Neural cell (in vitro differentiated cells): ENCODE measurements at regions not wholly inside any gene's neighbourhood (a gene's known extent, or its start where the extent isn't known, plus 50 kb on each side); places are given as distances from the start of the nearest gene placed in this dataset.

Experiments used
- H2AFZ ChIP-seq: fragments of 200-600, 300-800 bp; sonication (generic), shearing (Covaris generic); 2 replicates; pipeline ENCODE4 v1.6.0; 2014; ENCODE audit warnings: low read depth, mild to moderate bottlenecking, antibody characterized with exemption, low read length, moderate library complexity
- H3F3A ChIP-seq: fragments of 200-600 bp; shearing (Covaris generic); 2 replicates; pipeline ENCODE4 v1.6.1; 2016; ENCODE audit warnings: mild to moderate bottlenecking, moderate library complexity, mixed read lengths, antibody characterized with exemption, low read length; ENCODE audit not compliant: insufficient read depth, poor library complexity, severe bottlenecking
- H3K27ac ChIP-seq: fragments of 200-600, 300-800 bp; sonication (generic), shearing (Covaris generic); 2 replicates; pipeline ENCODE4 v1.5.1; 2014; ENCODE audit warnings: mild to moderate bottlenecking, low read length, moderate library complexity
- H3K27me3 ChIP-seq: fragments of 300-800, 200-600 bp; sonication (generic), shearing (Covaris generic); 2 replicates; pipeline ENCODE4 v1.6.0; 2014; ENCODE audit warnings: mild to moderate bottlenecking, low read depth, low read length, moderate library complexity; ENCODE audit not compliant: insufficient read depth
- H3K36me3 ChIP-seq: fragments of 300-800, 200-600 bp; sonication (generic), shearing (Covaris generic); 2 replicates; pipeline ENCODE4 v1.5.1; 2014; ENCODE audit warnings: mild to moderate bottlenecking, antibody characterized with exemption, low read length, moderate library complexity; ENCODE audit not compliant: insufficient read depth
- H3K4me2 ChIP-seq: fragments of 300-800, 200-600 bp; sonication (generic), shearing (Covaris generic); 2 replicates; pipeline ENCODE4 v1.6.0; 2014; ENCODE audit warnings: mild to moderate bottlenecking, low read length
- H3K4me3 ChIP-seq: fragments of 300-800, 200-600 bp; sonication (generic), shearing (Covaris generic); 2 replicates; pipeline ENCODE4 v1.5.1; 2014; ENCODE audit warnings: mild to moderate bottlenecking, low read length, moderate library complexity
- H3K79me2 ChIP-seq: fragments of 200-600 bp; shearing (Covaris generic); replicated peaks from 2 replicates; pipeline ENCODE4 v1.6.0; 2014; ENCODE audit warnings: mild to moderate bottlenecking, low read length, moderate library complexity; ENCODE audit not compliant: insufficient read depth
- H3K9ac ChIP-seq: fragments of 300-800, 200-600 bp; sonication (generic), shearing (Covaris generic); 2 replicates; pipeline ENCODE4 v1.6.1; 2016; ENCODE audit warnings: mild to moderate bottlenecking, low read length, mixed read lengths
- H3K9me2 ChIP-seq: fragments of 200-600 bp; shearing (Covaris generic); 2 replicates; pipeline ENCODE4 v1.6.1; 2016; ENCODE audit warnings: mild to moderate bottlenecking, low read length, mixed read lengths; ENCODE audit not compliant: insufficient read depth
- H3K9me3 ChIP-seq: fragments of 200-600, 300-800 bp; sonication (generic), shearing (Covaris generic); 2 replicates; pipeline ENCODE4 v1.6.1; 2016; ENCODE audit warnings: mild to moderate bottlenecking, mixed run types, low read length, moderate library complexity, mixed read lengths
- H4K20me1 ChIP-seq: fragments of 200-600 bp; shearing (Covaris generic); 2 replicates; pipeline ENCODE4 v1.6.1; 2016; ENCODE audit warnings: mild to moderate bottlenecking, mixed run types; ENCODE audit not compliant: insufficient read depth
- EP300 ChIP-seq: fragments of 450-650 bp; conservative IDR thresholded peaks from 2 replicates; pipeline ENCODE4 v1.6.1; 2014; ENCODE audit warnings: antibody characterized with exemption, mild to moderate bottlenecking, moderate library complexity; ENCODE audit not compliant: poor library complexity, severe bottlenecking
- EZH2 ChIP-seq: fragments of 200-600, 300-800 bp; shearing (Covaris generic), sonication (generic); IDR thresholded peaks from 2 replicates; pipeline ENCODE4 v1.6.1; 2014; ENCODE audit warnings: antibody characterized with exemption, low read length, borderline replicate concordance, mild to moderate bottlenecking; ENCODE audit not compliant: insufficient read depth, poor library complexity, severe bottlenecking
- MXI1 ChIP-seq: fragments of 450-650 bp; conservative IDR thresholded peaks from 2 replicates; pipeline ENCODE4 v1.6.1; 2014; ENCODE audit warnings: antibody characterized with exemption, mild to moderate bottlenecking; ENCODE audit not compliant: poor library complexity, severe bottlenecking
- POLR2AphosphoS5 ChIP-seq: IDR thresholded peaks from 2 replicates; pipeline ENCODE4 v1.6.1; 2012
- RAD21 ChIP-seq: fragments of 450-650 bp; conservative IDR thresholded peaks from 2 replicates; pipeline ENCODE4 v1.6.1; 2014; ENCODE audit warnings: antibody characterized with exemption, mild to moderate bottlenecking, moderate library complexity
- SMC3 ChIP-seq: fragments of 450-650 bp; conservative IDR thresholded peaks from 2 replicates; pipeline ENCODE4 v1.6.1; 2014; ENCODE audit warnings: antibody characterized with exemption, mild to moderate bottlenecking, moderate library complexity; ENCODE audit not compliant: poor library complexity
- TAF1 ChIP-seq: IDR thresholded peaks from 2 replicates; pipeline ENCODE4 v1.6.1; 2012; ENCODE audit warnings: low read depth
- TF ChIP-seq, protein P1 (sequence below): IDR thresholded peaks from 2 replicates; pipeline ENCODE4 v1.6.1; 2012; ENCODE audit warnings: borderline replicate concordance
- TF ChIP-seq, protein P2 (sequence below): fragments of 450-650 bp; IDR thresholded peaks from 2 replicates; pipeline ENCODE4 v1.5.1; 2014; ENCODE audit warnings: antibody characterized with exemption, mild to moderate bottlenecking, moderate library complexity; ENCODE audit not compliant: poor library complexity, severe bottlenecking

DNA sequence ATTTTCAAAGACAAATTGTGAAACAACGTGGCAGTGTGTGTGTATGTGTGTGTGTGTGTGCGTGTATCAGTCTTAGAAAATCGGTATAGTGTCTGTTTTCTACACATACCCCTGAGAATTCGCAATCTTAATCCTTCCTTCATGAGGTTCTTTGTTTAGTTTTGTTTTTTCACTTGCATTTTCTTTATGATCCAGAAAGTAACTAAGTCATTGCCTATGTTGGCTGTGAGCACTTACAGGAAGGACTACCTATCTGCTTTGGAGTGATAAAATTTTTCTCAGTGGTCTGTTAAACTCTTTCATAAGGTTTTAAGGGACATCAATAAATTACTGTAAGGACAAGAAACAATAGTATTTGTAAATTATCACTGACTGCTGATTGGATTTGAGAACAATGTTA, 1587.1 kb downstream of the PCDH9 start:
- H3K4me3 ChIP-seq: no peak overlapping the region
- no peaks in the 10 kb centered on the region for H4K20me1 ChIP-seq
- H3K4me2 ChIP-seq: no peak overlapping the region
- no peaks in the 10 kb centered on the region for H3K9me3 ChIP-seq
- H3K9me2 ChIP-seq: no peaks in the 10 kb centered on the region
- no peak overlapping the region for H3K27ac ChIP-seq
- H3F3A ChIP-seq: no peaks in the 10 kb centered on the region
- no peaks in the 10 kb centered on the region for H3K36me3 ChIP-seq
- H3K27me3 ChIP-seq: no peaks in the 10 kb centered on the region
- H3K79me2 ChIP-seq: no peaks in the 10 kb centered on the region
- TF ChIP-seq TAF1 (no peak), MXI1 (no peak), SMC3 (no peak), EZH2 (no peak), RAD21 (no peak), POLR2AphosphoS5 (no peak), EP300 (no peak)
- TF ChIP-seq, protein P1, sequence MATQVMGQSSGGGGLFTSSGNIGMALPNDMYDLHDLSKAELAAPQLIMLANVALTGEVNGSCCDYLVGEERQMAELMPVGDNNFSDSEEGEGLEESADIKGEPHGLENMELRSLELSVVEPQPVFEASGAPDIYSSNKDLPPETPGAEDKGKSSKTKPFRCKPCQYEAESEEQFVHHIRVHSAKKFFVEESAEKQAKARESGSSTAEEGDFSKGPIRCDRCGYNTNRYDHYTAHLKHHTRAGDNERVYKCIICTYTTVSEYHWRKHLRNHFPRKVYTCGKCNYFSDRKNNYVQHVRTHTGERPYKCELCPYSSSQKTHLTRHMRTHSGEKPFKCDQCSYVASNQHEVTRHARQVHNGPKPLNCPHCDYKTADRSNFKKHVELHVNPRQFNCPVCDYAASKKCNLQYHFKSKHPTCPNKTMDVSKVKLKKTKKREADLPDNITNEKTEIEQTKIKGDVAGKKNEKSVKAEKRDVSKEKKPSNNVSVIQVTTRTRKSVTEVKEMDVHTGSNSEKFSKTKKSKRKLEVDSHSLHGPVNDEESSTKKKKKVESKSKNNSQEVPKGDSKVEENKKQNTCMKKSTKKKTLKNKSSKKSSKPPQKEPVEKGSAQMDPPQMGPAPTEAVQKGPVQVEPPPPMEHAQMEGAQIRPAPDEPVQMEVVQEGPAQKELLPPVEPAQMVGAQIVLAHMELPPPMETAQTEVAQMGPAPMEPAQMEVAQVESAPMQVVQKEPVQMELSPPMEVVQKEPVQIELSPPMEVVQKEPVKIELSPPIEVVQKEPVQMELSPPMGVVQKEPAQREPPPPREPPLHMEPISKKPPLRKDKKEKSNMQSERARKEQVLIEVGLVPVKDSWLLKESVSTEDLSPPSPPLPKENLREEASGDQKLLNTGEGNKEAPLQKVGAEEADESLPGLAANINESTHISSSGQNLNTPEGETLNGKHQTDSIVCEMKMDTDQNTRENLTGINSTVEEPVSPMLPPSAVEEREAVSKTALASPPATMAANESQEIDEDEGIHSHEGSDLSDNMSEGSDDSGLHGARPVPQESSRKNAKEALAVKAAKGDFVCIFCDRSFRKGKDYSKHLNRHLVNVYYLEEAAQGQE: no peak
- TF ChIP-seq, protein P2, sequence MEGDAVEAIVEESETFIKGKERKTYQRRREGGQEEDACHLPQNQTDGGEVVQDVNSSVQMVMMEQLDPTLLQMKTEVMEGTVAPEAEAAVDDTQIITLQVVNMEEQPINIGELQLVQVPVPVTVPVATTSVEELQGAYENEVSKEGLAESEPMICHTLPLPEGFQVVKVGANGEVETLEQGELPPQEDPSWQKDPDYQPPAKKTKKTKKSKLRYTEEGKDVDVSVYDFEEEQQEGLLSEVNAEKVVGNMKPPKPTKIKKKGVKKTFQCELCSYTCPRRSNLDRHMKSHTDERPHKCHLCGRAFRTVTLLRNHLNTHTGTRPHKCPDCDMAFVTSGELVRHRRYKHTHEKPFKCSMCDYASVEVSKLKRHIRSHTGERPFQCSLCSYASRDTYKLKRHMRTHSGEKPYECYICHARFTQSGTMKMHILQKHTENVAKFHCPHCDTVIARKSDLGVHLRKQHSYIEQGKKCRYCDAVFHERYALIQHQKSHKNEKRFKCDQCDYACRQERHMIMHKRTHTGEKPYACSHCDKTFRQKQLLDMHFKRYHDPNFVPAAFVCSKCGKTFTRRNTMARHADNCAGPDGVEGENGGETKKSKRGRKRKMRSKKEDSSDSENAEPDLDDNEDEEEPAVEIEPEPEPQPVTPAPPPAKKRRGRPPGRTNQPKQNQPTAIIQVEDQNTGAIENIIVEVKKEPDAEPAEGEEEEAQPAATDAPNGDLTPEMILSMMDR: no peak
- no peak overlapping the region for H2AFZ ChIP-seq
- H3K9ac ChIP-seq: no peak overlapping the region

DNA sequence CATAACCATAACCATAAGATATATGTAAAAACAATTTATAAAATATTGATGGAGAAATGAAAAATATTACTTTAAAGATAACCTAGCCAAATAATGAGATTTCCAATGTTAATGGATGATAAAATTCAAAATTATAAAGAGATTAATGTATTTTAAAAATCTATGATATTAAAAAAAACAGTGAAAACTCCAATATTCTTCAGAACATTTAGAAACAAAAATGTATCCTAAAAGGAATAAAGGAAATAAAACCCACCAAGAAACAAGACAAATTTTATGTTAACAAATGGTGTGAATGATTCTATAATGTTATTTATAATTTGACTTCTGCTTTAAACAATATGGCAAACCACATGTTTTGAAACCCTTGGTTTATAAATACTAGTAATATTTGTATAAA, 1587.8 kb downstream of the PCDH9 start:
- Histone ChIP-seq H3K36me3 (no peaks in the 10 kb centered on the region), H4K20me1 (no peaks in the 10 kb centered on the region), H2AFZ (no peak overlapping the region), H3K9ac (no peak overlapping the region), H3F3A (no peaks in the 10 kb centered on the region), H3K27ac (no peak overlapping the region), H3K9me2 (no peaks in the 10 kb centered on the region), H3K4me3 (no peak overlapping the region), H3K9me3 (no peaks in the 10 kb centered on the region), H3K79me2 (no peaks in the 10 kb centered on the region), H3K4me2 (no peak overlapping the region), H3K27me3 (no peaks in the 10 kb centered on the region)
- no peak for TF ChIP-seq POLR2AphosphoS5
- TF ChIP-seq RAD21: no peak
- TF ChIP-seq, protein P1: no peak
- no peak for TF ChIP-seq EZH2
- TF ChIP-seq, protein P2: no peak
- TF ChIP-seq TAF1: no peak
- TF ChIP-seq SMC3: no peak
- no peak for TF ChIP-seq EP300
- no peak for TF ChIP-seq MXI1
